ELR (cell line): ENCODE measurements at regions not wholly inside any gene's neighbourhood (a gene's known extent, or its start where the extent isn't known, plus 50 kb on each side); places are given as distances from the start of the nearest gene placed in this dataset.
A peak's percentile ranks its signal among the peaks of the same experiment; 100 is the strongest.
"Not testable (repeated sequence)": the region's sequence is repeated elsewhere in the genome, so short reads cannot be mapped to it uniquely, and the experiment has no call there.

Experiments used
- DNase-seq: peaks from one replicate; pipeline ENCODE4 v3.0.0-alpha.2; 2015; ENCODE audit warnings: low read depth

GRCh38 chr15:96054621-96055020 is 275.9 kb upstream of the NR2F2 start:
- DNase-seq = no peak

GRCh38 chr15:96058103-96058851 is 272.2 kb upstream of the NR2F2 start:
- DNase-seq = no peak

- DNase-seq = not testable (repeated sequence)
These were observed 271.7 kb upstream of the NR2F2 start for GRCh38 chr15:96058852-96059103.

- not testable (repeated sequence) for DNase-seq
These were observed 269.9 kb upstream of the NR2F2 start for GRCh38 chr15:96060591-96060990.

- peak; percentile 6 for DNase-seq
These were observed 266.1 kb upstream of the NR2F2 start for GRCh38 chr15:96064351-96064756.

- no peak for DNase-seq
These were observed 264.4 kb upstream of the NR2F2 start for GRCh38 chr15:96066126-96066525.

- no peak for DNase-seq
These were observed 263.5 kb upstream of the NR2F2 start for GRCh38 chr15:96066852-96067495.

GRCh38 chr15:96067677-96068076 is 262.8 kb upstream of the NR2F2 start:
- DNase-seq = no peak

GRCh38 chr15:96068897-96069296 is 261.6 kb upstream of the NR2F2 start:
- DNase-seq = no peak

GRCh38 chr15:96070636-96071035 is 259.9 kb upstream of the NR2F2 start:
- DNase-seq = no peak

GRCh38 chr15:96072821-96073220 is 257.7 kb upstream of the NR2F2 start:
- no peak for DNase-seq

- no peak for DNase-seq
These were observed 256.6 kb upstream of the NR2F2 start for GRCh38 chr15:96073908-96074307.

GRCh38 chr15:96075895-96076294 is 254.6 kb upstream of the NR2F2 start:
- no peak for DNase-seq

GRCh38 chr15:96076350-96076749 is 254.2 kb upstream of the NR2F2 start:
- DNase-seq = no peak

GRCh38 chr15:96079041-96079440 is 251.5 kb upstream of the NR2F2 start:
- no peak for DNase-seq

GRCh38 chr15:96079882-96080281 is 250.6 kb upstream of the NR2F2 start:
- DNase-seq = no peak

GRCh38 chr15:96086164-96086563 is 244.3 kb upstream of the NR2F2 start:
- no peak for DNase-seq

GRCh38 chr15:96087180-96087884 is 243.2 kb upstream of the NR2F2 start:
- DNase-seq = no peak

- no peak for DNase-seq
These were observed 241.8 kb upstream of the NR2F2 start for GRCh38 chr15:96088650-96089049.

- no peak for DNase-seq
These were observed 241.0 kb upstream of the NR2F2 start for GRCh38 chr15:96089405-96090058.

GRCh38 chr15:96092186-96092585 is 238.3 kb upstream of the NR2F2 start:
- no peak for DNase-seq

- no peak for DNase-seq
These were observed 237.4 kb upstream of the NR2F2 start for GRCh38 chr15:96093063-96093462.

GRCh38 chr15:96097661-96098060 is 232.8 kb upstream of the NR2F2 start:
- DNase-seq = no peak
